K562 (cell line): ENCODE measurements at regions not wholly inside any gene's neighbourhood (a gene's known extent, or its start where the extent isn't known, plus 50 kb on each side); places are given as distances from the start of the nearest gene placed in this dataset.
A peak's percentile ranks its signal among the peaks of the same experiment; 100 is the strongest.

ENCODE experiments used
- ATAC-seq: fragments of 200-7000 bp; cut with Tn5 transposase; 3 replicates; pipeline ENCODE4 v1.9.1; 2020; ENCODE audit warnings: moderate library complexity
- BruUV-seq: library from RNA; stranded (reverse); fragments of 400-500 nt; replicated peaks from 2 replicates; lab custom pipeline; 2021; lab: Mats Ljungman, UMichigan
- CTCF ChIA-PET: fragments of 300-600 bp; formaldehyde crosslinking; extraction: SDS; loops from one replicate; lab custom pipeline; 2021; ENCODE audit warnings: low intra/inter-chr PET ratio; lab: Yijun Ruan, JAX
- POLR2A ChIA-PET: fragments of 300-600, 350-650 bp; sonication (Branson Sonifier 250); formaldehyde crosslinking; extraction: SDS; loops from one replicate; lab custom pipeline; 2021; ENCODE audit warnings: antibody characterized with exemption, inconsistent platforms; lab: Yijun Ruan, JAX
- DNase-seq, 4 experiments: peaks; one replicate each; pipeline versions ENCODE4 v3.0.0 to v3.0.0-alpha.2; 2011 to 2018; ENCODE audit warnings: low spot score in 3 of 4, mixed read lengths in 3 of 4; ENCODE audit errors: extremely low read depth in 1 of 4
- FAIRE-seq: peaks from 2 replicates; lab custom pipeline; 2011; peaks lifted over from hg19 to GRCh38; lab: Jason Lieb, UNC
- H2AFZ ChIP-seq: 2 replicates; pipeline ENCODE4 v1.6.0; 2011; ENCODE audit warnings: low read depth, low read length, control low read depth, inconsistent platforms
- H3K27ac ChIP-seq: fragments of 200-600 bp; 3 replicates; pipeline ENCODE4 v1.8.0; 2011; ENCODE audit warnings: low read depth, mild to moderate bottlenecking, control low read depth, inconsistent platforms, low read length, moderate library complexity, mixed read lengths; ENCODE audit errors: extremely low read depth
- H3K27me3 ChIP-seq, 2 experiments: fragments of 300-600 bp in 1 of 2; 2 replicates in 1 of 2; 3 replicates in 1 of 2; pipeline versions ENCODE4 v1.6.0 to v1.8.0; 2011; ENCODE audit warnings: inconsistent platforms in 2 of 2, low read length in 2 of 2, mild to moderate bottlenecking in 1 of 2, mixed read lengths in 1 of 2, moderate library complexity in 1 of 2; ENCODE audit not compliant: control insufficient read depth in 2 of 2, insufficient read depth in 2 of 2
- H3K36me3 ChIP-seq: fragments of 300-600 bp; 3 replicates; pipeline ENCODE4 v1.8.0; 2011; ENCODE audit warnings: mild to moderate bottlenecking, low read length, inconsistent platforms; ENCODE audit not compliant: control insufficient read depth, insufficient read depth
- H3K4me1 ChIP-seq, 2 experiments: fragments of 200-600 bp in 1 of 2; replicated peaks in 1 of 2; 2 replicates in 1 of 2; 3 replicates in 1 of 2; pipeline versions ENCODE4 v1.5.1 to v1.8.0; 2011; ENCODE audit warnings: inconsistent platforms in 2 of 2, low read length in 2 of 2, mild to moderate bottlenecking in 1 of 2, mixed read lengths in 1 of 2, moderate library complexity in 1 of 2; ENCODE audit not compliant: control insufficient read depth in 2 of 2, insufficient read depth in 2 of 2
- H3K4me2 ChIP-seq: 2 replicates; pipeline ENCODE4 v1.6.1; 2011; ENCODE audit warnings: low read length, control low read depth, inconsistent platforms, mixed read lengths; ENCODE audit not compliant: insufficient read depth
- H3K4me3 ChIP-seq: fragments of 200-600 bp; sonication (generic), shearing (Covaris generic); 2 replicates; pipeline ENCODE4 v1.5.1; 2016; ENCODE audit warnings: control low read depth, inconsistent platforms
- H3K79me2 ChIP-seq: fragments of 200-600 bp; 3 replicates; pipeline ENCODE4 v1.8.0; 2011; ENCODE audit warnings: low read length, inconsistent platforms; ENCODE audit not compliant: control insufficient read depth, insufficient read depth
- H3K9ac ChIP-seq, 2 experiments: 2 replicates each; pipeline versions ENCODE4 v1.6.0 to v1.6.1; 2011; ENCODE audit warnings: low read depth in 2 of 2, low read length in 2 of 2, control low read depth in 1 of 2, inconsistent platforms in 1 of 2, mild to moderate bottlenecking in 1 of 2, mixed read lengths in 1 of 2; ENCODE audit not compliant: insufficient read depth in 1 of 2
- H3K9me1 ChIP-seq: one replicate; pipeline ENCODE4 v1.6.0; 2011; ENCODE audit warnings: inconsistent platforms, mild to moderate bottlenecking, low read length, moderate library complexity; ENCODE audit not compliant: control insufficient read depth, insufficient read depth
- H3K9me3 ChIP-seq: replicated peaks from 2 replicates; pipeline ENCODE4 v1.5.1; 2011; ENCODE audit warnings: low read depth, low read length, inconsistent platforms; ENCODE audit not compliant: control insufficient read depth, insufficient read depth
- H4K20me1 ChIP-seq: replicated peaks from 2 replicates; pipeline ENCODE4 v1.6.1; 2011; ENCODE audit warnings: low read length, inconsistent platforms, mixed read lengths; ENCODE audit not compliant: control insufficient read depth, insufficient read depth
- ARID1B ChIP-seq: fragments of 450-650 bp; IDR thresholded peaks from 2 replicates; pipeline ENCODE4 v1.6.1; 2016; ENCODE audit warnings: antibody characterized with exemption, mild to moderate bottlenecking, inconsistent platforms
- EWSR1 ChIP-seq: fragments of 450-650 bp; IDR thresholded peaks from 2 replicates; pipeline ENCODE4 v1.6.1; 2018; ENCODE audit warnings: borderline replicate concordance, mild to moderate bottlenecking, low read depth, moderate library complexity; ENCODE audit not compliant: partially characterized antibody
- GATAD2A ChIP-seq: fragments of 450-650 bp; IDR thresholded peaks from 2 replicates; pipeline ENCODE4 v1.6.1; 2017
- HIVEP1 ChIP-seq: fragments of 250-450 bp; sonication (Bioruptor Pico); IDR thresholded peaks from 2 replicates; pipeline ENCODE4 v1.4.0; 2020; ENCODE audit warnings: mild to moderate bottlenecking
- KAT8 ChIP-seq: fragments of 450-650 bp; IDR thresholded peaks from 2 replicates; pipeline ENCODE4 v1.6.1; 2016; ENCODE audit warnings: low read depth, mild to moderate bottlenecking
- MAFF ChIP-seq: IDR thresholded peaks from 2 replicates; pipeline ENCODE4 v1.6.1; 2012; ENCODE audit warnings: low read length, improper control_type of control experiment
- MTA3 ChIP-seq: fragments of 450-650 bp; formaldehyde crosslinking; IDR thresholded peaks from 2 replicates; pipeline ENCODE4 v1.6.1; 2017; ENCODE audit warnings: mild to moderate bottlenecking, borderline replicate concordance
- MYBL2 ChIP-seq, 2 experiments: fragments of 450-650 bp in 1 of 2; sonication (generic) in 1 of 2; formaldehyde crosslinking in 1 of 2; IDR thresholded peaks; 2 replicates each; pipeline versions ENCODE4 v1.6.1 to v1.8.1; 2017 to 2022; ENCODE audit warnings: borderline replicate concordance in 1 of 2, inconsistent platforms in 1 of 2, low read depth in 1 of 2, mild to moderate bottlenecking in 1 of 2, missing genetic modification reagents in 1 of 2, moderate library complexity in 1 of 2
- SMARCA4 ChIP-seq: fragments of 450-650 bp; IDR thresholded peaks from 2 replicates; pipeline ENCODE4 v1.6.1; 2016
- SMARCE1 ChIP-seq: fragments of 450-650 bp; IDR thresholded peaks from 2 replicates; pipeline ENCODE4 v1.7.1; 2016; ENCODE audit warnings: mild to moderate bottlenecking
- SPI1 ChIP-seq: IDR thresholded peaks from 2 replicates; pipeline ENCODE4 v1.6.1; 2011; ENCODE audit warnings: low read depth, low read length, control low read depth, borderline replicate concordance
- ZNF217 ChIP-seq: sonication (generic); formaldehyde crosslinking; IDR thresholded peaks from 2 replicates; pipeline ENCODE4 v1.8.0; 2022; ENCODE audit warnings: mild to moderate bottlenecking, missing genetic modification reagents
- ZNF668 ChIP-seq: fragments of 250-450 bp; sonication (Bioruptor Pico); IDR thresholded peaks from 2 replicates; pipeline ENCODE4 v1.8.0; 2022; ENCODE audit warnings: mild to moderate bottlenecking, inconsistent platforms
- WGBS: fragments of 100-300 bp; shearing (Covaris generic); methylation state at CpG from one replicate; pipeline ENCODE4 v1.1.6; 2016; ENCODE audit warnings: low coverage, mixed read lengths; ENCODE audit not compliant: insufficient coverage; ENCODE audit errors: missing lambda C conversion rate; 5-methylcytosine and 5-hydroxymethylcytosine counted together
- in situ Hi-C: fragments of 300-500 bp; cut with MboI; formaldehyde crosslinking; loops from 4 replicates; pipeline ENCODE4 v1.15.0; 2018; ENCODE audit warnings: inconsistent platforms, mixed read lengths
- intact Hi-C: fragments of 100-400 bp; cut with micrococcal nuclease; formaldehyde crosslinking; loops from 2 replicates; pipeline ENCODE4 v1.14.2; 2022
- TF ChIP-seq, protein P1 (sequence below): fragments of 450-650 bp; IDR thresholded peaks from 2 replicates; pipeline ENCODE4 v1.6.1; 2016
- TF ChIP-seq, protein P2 (sequence below): fragments of 250-450 bp; sonication (Bioruptor Pico); IDR thresholded peaks from 2 replicates; pipeline ENCODE4 v1.8.0; 2022; ENCODE audit warnings: inconsistent platforms, mild to moderate bottlenecking, moderate library complexity, borderline replicate concordance
- TF ChIP-seq, protein P3 (sequence below): fragments of 450-650 bp; formaldehyde crosslinking; IDR thresholded peaks from 2 replicates; pipeline ENCODE4 v1.4.0; 2020; ENCODE audit warnings: mild to moderate bottlenecking, moderate library complexity

DNA sequence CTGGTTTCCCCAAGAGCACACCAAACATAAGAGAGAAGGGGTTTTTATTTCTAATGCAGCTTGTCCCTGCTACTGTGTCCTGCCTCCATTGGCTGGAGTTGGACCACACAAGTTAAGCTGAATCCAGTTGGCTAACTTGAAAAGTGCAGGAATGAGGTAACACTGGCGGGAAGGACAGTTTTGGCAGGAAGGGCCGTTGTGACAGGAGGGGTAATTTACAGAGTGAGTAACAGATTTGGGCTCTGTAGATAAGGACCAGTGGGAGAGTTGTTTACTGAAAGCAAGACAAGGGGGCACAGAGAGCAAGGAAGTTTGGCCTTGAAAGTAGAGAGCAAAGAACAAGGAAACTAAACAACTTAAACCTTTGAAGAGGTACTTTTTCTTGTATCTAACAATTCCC, 1623.3 kb upstream of the RAG2 start (continued):
- TF ChIP-seq, protein P1, sequence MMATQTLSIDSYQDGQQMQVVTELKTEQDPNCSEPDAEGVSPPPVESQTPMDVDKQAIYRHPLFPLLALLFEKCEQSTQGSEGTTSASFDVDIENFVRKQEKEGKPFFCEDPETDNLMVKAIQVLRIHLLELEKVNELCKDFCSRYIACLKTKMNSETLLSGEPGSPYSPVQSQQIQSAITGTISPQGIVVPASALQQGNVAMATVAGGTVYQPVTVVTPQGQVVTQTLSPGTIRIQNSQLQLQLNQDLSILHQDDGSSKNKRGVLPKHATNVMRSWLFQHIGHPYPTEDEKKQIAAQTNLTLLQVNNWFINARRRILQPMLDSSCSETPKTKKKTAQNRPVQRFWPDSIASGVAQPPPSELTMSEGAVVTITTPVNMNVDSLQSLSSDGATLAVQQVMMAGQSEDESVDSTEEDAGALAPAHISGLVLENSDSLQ, result peak; percentile 50; the same call in 1 of the 2 replicates
- TF ChIP-seq SPI1 (no peak), ARID1B (peak; percentile 65), MYBL2 (IDR thresholded peaks at IDR 0.05; ENCODE audit: low read depth) (peak; percentile 90), MYBL2 (CRISPR knock-in tag; IDR thresholded peaks at IDR 0.05; ENCODE audit: borderline replicate concordance) (peak; percentile 71; the same call in 1 of the 2 replicates), SMARCA4 (peak; percentile 44; the same call in 1 of the 2 replicates), ZNF217 (CRISPR knock-in tag) (no peak)

DNA sequence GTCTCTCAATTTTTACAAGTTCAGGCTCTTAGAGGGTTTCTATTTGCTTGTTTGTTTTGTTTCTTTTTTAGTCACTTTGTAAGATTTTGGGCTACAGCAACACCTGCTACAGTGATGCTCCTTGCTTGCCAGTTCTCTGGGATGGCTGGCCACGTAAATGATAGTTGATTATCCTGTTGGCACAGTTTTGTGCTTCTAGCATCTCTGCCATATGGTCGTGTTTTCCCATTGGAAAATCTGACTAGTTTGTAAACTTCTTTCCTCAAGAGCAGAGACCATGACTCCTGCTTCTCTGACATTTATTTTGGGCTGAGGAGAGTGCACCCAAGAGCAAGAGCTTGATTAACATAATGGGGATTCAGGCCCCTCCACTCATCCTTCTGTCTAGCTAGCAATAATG, 1621.6 kb upstream of the RAG2 start:
- ATAC-seq (no peak), FAIRE-seq (no peak), DNase-seq (no peak)
- H2AFZ ChIP-seq, result no peak overlapping the region
- H3K9ac ChIP-seq, result no peak overlapping the region
- BruUV-seq, result no TSS peak
- no peaks in the 10 kb centered on the region for H3K36me3 ChIP-seq
- H3K4me3 ChIP-seq, result no peak overlapping the region
- H3K27ac ChIP-seq, result no peak overlapping the region
- H3K9me1 ChIP-seq, result no peaks in the 10 kb centered on the region
- intact Hi-C loops (no loop called here), in situ Hi-C loops (no loop called here)
- 0 out of 2 replicates have a peak, but pooled peaks cover 1% of the 10 kb centered on the region for H3K9me3 ChIP-seq
- CTCF ChIA-PET, result no interaction called here
- no peaks in the 10 kb centered on the region for H4K20me1 ChIP-seq
- H3K79me2 ChIP-seq, result no peaks in the 10 kb centered on the region
- POLR2A ChIA-PET, result no interaction called here
- H3K4me1 ChIP-seq, result no peaks in the 10 kb centered on the region
- no peak overlapping the region for H3K4me2 ChIP-seq
- 31% methylated on average over 2 of the region's 2 CpGs for WGBS
- no peaks in the 10 kb centered on the region for H3K27me3 ChIP-seq
- TF ChIP-seq, protein P2, sequence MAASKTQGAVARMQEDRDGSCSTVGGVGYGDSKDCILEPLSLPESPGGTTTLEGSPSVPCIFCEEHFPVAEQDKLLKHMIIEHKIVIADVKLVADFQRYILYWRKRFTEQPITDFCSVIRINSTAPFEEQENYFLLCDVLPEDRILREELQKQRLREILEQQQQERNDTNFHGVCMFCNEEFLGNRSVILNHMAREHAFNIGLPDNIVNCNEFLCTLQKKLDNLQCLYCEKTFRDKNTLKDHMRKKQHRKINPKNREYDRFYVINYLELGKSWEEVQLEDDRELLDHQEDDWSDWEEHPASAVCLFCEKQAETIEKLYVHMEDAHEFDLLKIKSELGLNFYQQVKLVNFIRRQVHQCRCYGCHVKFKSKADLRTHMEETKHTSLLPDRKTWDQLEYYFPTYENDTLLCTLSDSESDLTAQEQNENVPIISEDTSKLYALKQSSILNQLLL, result no peak
- TF ChIP-seq GATAD2A, result no peak
- no peak for TF ChIP-seq ZNF668 (CRISPR knock-in tag)
- no peak for TF ChIP-seq KAT8
- TF ChIP-seq, protein P3, sequence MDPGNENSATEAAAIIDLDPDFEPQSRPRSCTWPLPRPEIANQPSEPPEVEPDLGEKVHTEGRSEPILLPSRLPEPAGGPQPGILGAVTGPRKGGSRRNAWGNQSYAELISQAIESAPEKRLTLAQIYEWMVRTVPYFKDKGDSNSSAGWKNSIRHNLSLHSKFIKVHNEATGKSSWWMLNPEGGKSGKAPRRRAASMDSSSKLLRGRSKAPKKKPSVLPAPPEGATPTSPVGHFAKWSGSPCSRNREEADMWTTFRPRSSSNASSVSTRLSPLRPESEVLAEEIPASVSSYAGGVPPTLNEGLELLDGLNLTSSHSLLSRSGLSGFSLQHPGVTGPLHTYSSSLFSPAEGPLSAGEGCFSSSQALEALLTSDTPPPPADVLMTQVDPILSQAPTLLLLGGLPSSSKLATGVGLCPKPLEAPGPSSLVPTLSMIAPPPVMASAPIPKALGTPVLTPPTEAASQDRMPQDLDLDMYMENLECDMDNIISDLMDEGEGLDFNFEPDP (CRISPR knock-in tag), result no peak
- no peak for TF ChIP-seq MTA3
- no peak for TF ChIP-seq MAFF
- no peak for TF ChIP-seq EWSR1
- no peak for TF ChIP-seq SMARCE1
- no peak for TF ChIP-seq HIVEP1
